SH-SY5Y (cell line): ENCODE measurements at regions not wholly inside any gene's neighbourhood (a gene's known extent, or its start where the extent isn't known, plus 50 kb on each side); places are given as distances from the start of the nearest gene placed in this dataset.

Source experiments
- GATA2 ChIP-seq: IDR thresholded peaks from 2 replicates; pipeline ENCODE4 v1.6.1; 2011; ENCODE audit warnings: mild to moderate bottlenecking, low read depth, low read length
- GATA3 ChIP-seq: IDR thresholded peaks from 2 replicates; pipeline ENCODE4 v1.6.1; 2011; ENCODE audit warnings: low read depth, mild to moderate bottlenecking, low read length, moderate library complexity

DNA sequence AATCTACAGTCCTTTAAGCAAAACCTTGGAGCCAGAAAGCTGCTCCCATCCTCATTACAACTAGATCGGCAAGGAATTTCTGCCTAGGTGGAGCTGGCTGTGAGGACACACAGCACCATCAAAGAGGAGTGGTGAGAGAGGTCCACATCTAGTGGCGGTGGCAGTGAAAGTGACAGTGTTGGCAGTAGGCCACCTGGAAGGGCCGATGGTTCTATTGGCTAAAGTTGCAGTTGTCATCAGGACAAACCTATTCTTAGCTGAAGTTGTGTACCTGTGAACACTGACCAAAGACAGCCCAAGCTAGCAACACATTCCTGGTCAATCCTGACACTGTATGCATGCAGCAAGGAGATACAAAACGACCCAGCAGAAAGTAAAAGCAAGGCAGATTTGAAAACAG is 218.1 kb upstream of the CHAC2 start:
- TF ChIP-seq GATA2 (no peak), GATA3 (no peak)
